ENCODE measurements at regions not wholly inside any gene's neighbourhood (a gene's known extent, or its start where the extent isn't known, plus 50 kb on each side); places are given as distances from the start of the nearest gene placed in this dataset.

GRCh38 chr5:102036927-102037326, 259.2 kb downstream of the SLCO4C1 start:
- H3K79me2 ChIP-seq (ENCODE audit: low read length) = no peaks in the 10 kb centered on the region
- H3K36me3 ChIP-seq (replicated peaks; ENCODE audit: low read depth, low read length) = no peaks in the 10 kb centered on the region
- no peak overlapping the region for H3K27ac ChIP-seq (ENCODE audit: low read length)
- no peaks in the 10 kb centered on the region for H3K27me3 ChIP-seq (ENCODE audit: low read depth, low read length)
- TF ChIP-seq CTCF (IDR thresholded peaks at IDR 0.05; ENCODE audit: low read depth, low read length) (no peak), EZH2phosphoT487 (IDR thresholded peaks at IDR 0.05; ENCODE audit: low read depth) (no peak)
- no peak overlapping the region for H3K9ac ChIP-seq (ENCODE audit: low read length)
- no peaks in the 10 kb centered on the region for H3K9me3 ChIP-seq (ENCODE audit: insufficient read depth, low read length)
- no peak overlapping the region for H3K4me2 ChIP-seq (ENCODE audit: low read length)
- H3K4me1 ChIP-seq (ENCODE audit: low read length) = no peaks in the 10 kb centered on the region
- H3K4me3 ChIP-seq (ENCODE audit: low read length) = no peak overlapping the region
- H4K20me1 ChIP-seq (ENCODE audit: insufficient read depth, low read length) = no peaks in the 10 kb centered on the region
- H2AFZ ChIP-seq (ENCODE audit: low read depth, low read length) = no peak overlapping the region

- TF ChIP-seq CTCF (IDR thresholded peaks at IDR 0.05; ENCODE audit: low read depth, low read length) (no peak), EZH2phosphoT487 (IDR thresholded peaks at IDR 0.05; ENCODE audit: low read depth) (no peak)
- no peaks in the 10 kb centered on the region for H4K20me1 ChIP-seq (ENCODE audit: insufficient read depth, low read length)
- H3K4me2 ChIP-seq (ENCODE audit: low read length) = no peak overlapping the region
- no peak overlapping the region for H2AFZ ChIP-seq (ENCODE audit: low read depth, low read length)
- no peak overlapping the region for H3K9ac ChIP-seq (ENCODE audit: low read length)
- H3K27me3 ChIP-seq (ENCODE audit: low read depth, low read length) = no peaks in the 10 kb centered on the region
- no peaks in the 10 kb centered on the region for H3K4me1 ChIP-seq (ENCODE audit: low read length)
- H3K36me3 ChIP-seq (replicated peaks; ENCODE audit: low read depth, low read length) = no peaks in the 10 kb centered on the region
- H3K9me3 ChIP-seq (ENCODE audit: insufficient read depth, low read length) = no peaks in the 10 kb centered on the region
- no peak overlapping the region for H3K4me3 ChIP-seq (ENCODE audit: low read length)
- no peak overlapping the region for H3K27ac ChIP-seq (ENCODE audit: low read length)
- no peaks in the 10 kb centered on the region for H3K79me2 ChIP-seq (ENCODE audit: low read length)
These were observed 264.4 kb downstream of the SLCO4C1 start for GRCh38 chr5:102031711-102032110.

GRCh38 chr5:102018690-102019089, 277.4 kb downstream of the SLCO4C1 start:
- Histone ChIP-seq H3K79me2 (ENCODE audit: low read length) (no peaks in the 10 kb centered on the region), H2AFZ (ENCODE audit: low read depth, low read length) (no peak overlapping the region), H3K4me2 (ENCODE audit: low read length) (no peak overlapping the region)

GRCh38 chr5:102018279-102018678, 277.8 kb downstream of the SLCO4C1 start:
- TF ChIP-seq CTCF (IDR thresholded peaks at IDR 0.05; ENCODE audit: low read depth, low read length) = no peak
- TF ChIP-seq EZH2phosphoT487 (IDR thresholded peaks at IDR 0.05; ENCODE audit: low read depth) = no peak
- Histone ChIP-seq H3K4me1 (ENCODE audit: low read length) (no peaks in the 10 kb centered on the region), H4K20me1 (ENCODE audit: insufficient read depth, low read length) (no peaks in the 10 kb centered on the region), H3K36me3 (replicated peaks; ENCODE audit: low read depth, low read length) (no peaks in the 10 kb centered on the region), H3K27me3 (ENCODE audit: low read depth, low read length) (no peaks in the 10 kb centered on the region), H3K9ac (ENCODE audit: low read length) (no peak overlapping the region), H3K4me2 (ENCODE audit: low read length) (no peak overlapping the region), H3K9me3 (ENCODE audit: insufficient read depth, low read length) (no peaks in the 10 kb centered on the region), H3K4me3 (ENCODE audit: low read length) (no peak overlapping the region), H3K79me2 (ENCODE audit: low read length) (no peaks in the 10 kb centered on the region), H2AFZ (ENCODE audit: low read depth, low read length) (no peak overlapping the region), H3K27ac (ENCODE audit: low read length) (no peak overlapping the region)

More at GRCh38 chr5:102018690-102019089, 277.4 kb downstream of the SLCO4C1 start:
- H3K4me3 ChIP-seq (ENCODE audit: low read length) = no peak overlapping the region
- H3K27me3 ChIP-seq (ENCODE audit: low read depth, low read length) = no peaks in the 10 kb centered on the region
- no peaks in the 10 kb centered on the region for H3K4me1 ChIP-seq (ENCODE audit: low read length)
- TF ChIP-seq EZH2phosphoT487 (IDR thresholded peaks at IDR 0.05; ENCODE audit: low read depth) = no peak
- no peak for TF ChIP-seq CTCF (IDR thresholded peaks at IDR 0.05; ENCODE audit: low read depth, low read length)
- H3K9ac ChIP-seq (ENCODE audit: low read length) = no peak overlapping the region
- no peaks in the 10 kb centered on the region for H3K9me3 ChIP-seq (ENCODE audit: insufficient read depth, low read length)
- H3K36me3 ChIP-seq (replicated peaks; ENCODE audit: low read depth, low read length) = no peaks in the 10 kb centered on the region
- H3K27ac ChIP-seq (ENCODE audit: low read length) = no peak overlapping the region
- H4K20me1 ChIP-seq (ENCODE audit: insufficient read depth, low read length) = no peaks in the 10 kb centered on the region

Measured in OCI-LY3 (cell line).